Activated CD4-positive, alpha-beta memory T cell treated with anti-CD3 and anti-CD28 coated beads for 36 hours (primary cell): ENCODE measurements at regions not wholly inside any gene's neighbourhood (a gene's known extent, or its start where the extent isn't known, plus 50 kb on each side); places are given as distances from the start of the nearest gene placed in this dataset.
"Not testable (repeated sequence)": the region's sequence is repeated elsewhere in the genome, so short reads cannot be mapped to it uniquely, and the experiment has no call there.

Experiments used
- CTCF ChIA-PET: fragments of 350-600 bp; sonication (Branson Sonifier 250); formaldehyde crosslinking; loops from one replicate; lab custom pipeline; 2021; ENCODE audit warnings: antibody characterized with exemption, inconsistent platforms; lab: Charles Lee
- POLR2A ChIA-PET: fragments of 350-600 bp; sonication (Branson Sonifier 250); formaldehyde crosslinking; loops from one replicate; lab custom pipeline; 2021; ENCODE audit warnings: antibody characterized with exemption; lab: Charles Lee
- DNase-seq: peaks from one replicate; pipeline ENCODE4 v3.0.0-alpha.2; 2020
- H3K27ac Mint-ChIP-seq: one replicate; pipeline ENCODE4 v1.8.0; 2021; ENCODE audit warnings: mixed read lengths
- H3K27me3 Mint-ChIP-seq: one replicate; pipeline ENCODE4 v1.8.0; 2021; ENCODE audit warnings: mixed read lengths
- H3K36me3 Mint-ChIP-seq: one replicate; pipeline ENCODE4 v1.8.0; 2021; ENCODE audit warnings: mixed read lengths
- H3K4me1 Mint-ChIP-seq: one replicate; pipeline ENCODE4 v1.8.0; 2021; ENCODE audit warnings: low read depth, mixed read lengths
- H3K4me3 Mint-ChIP-seq: one replicate; pipeline ENCODE4 v1.8.0; 2021; ENCODE audit warnings: mild to moderate bottlenecking, mixed read lengths
- H3K9me3 Mint-ChIP-seq: one replicate; pipeline ENCODE4 v1.8.0; 2021; ENCODE audit warnings: mixed read lengths
- intact Hi-C: fragments of 100-400 bp; cut with micrococcal nuclease; formaldehyde crosslinking; loops from one replicate; pipeline ENCODE4 v1.15.1; 2023

- DNase-seq = no peak
- POLR2A ChIA-PET = no interaction called here
- Mint-ChIP-seq H3K4me1 (no peaks in the 10 kb centered on the region), H3K27me3 (peaks cover 12% of the 10 kb centered on the region), H3K9me3 (no peaks in the 10 kb centered on the region), H3K27ac (no peak overlapping the region), H3K4me3 (no peak overlapping the region), H3K36me3 (no peaks in the 10 kb centered on the region)
- intact Hi-C loops = loop anchor here (5.0 kb wide), 2 partner anchors 71 to 144 kb away; partner anchors contain the start of gene TMEM132B
- CTCF ChIA-PET = interaction anchor here (0.8 to 1.9 kb wide), 6 partner anchors 9 to 148 kb away, joined by 3 to 9 read pairs (median 5); no protein-coding TSS in a partner anchor
Measured at GRCh38 chr12:125331342-125332052, 266.3 kb downstream of the AACS start.

GRCh38 chr12:125332900-125333299 is 267.7 kb downstream of the AACS start:
- CTCF ChIA-PET = interaction anchor here (1.4 kb wide), 1 partner anchor 70 kb away, joined by 5 read pairs; no protein-coding TSS in a partner anchor
- H3K27me3 Mint-ChIP-seq = peaks cover 13% of the 10 kb centered on the region
- no peaks in the 10 kb centered on the region for H3K9me3 Mint-ChIP-seq
- H3K36me3 Mint-ChIP-seq = no peaks in the 10 kb centered on the region
- no peak overlapping the region for H3K27ac Mint-ChIP-seq
- H3K4me3 Mint-ChIP-seq = no peak overlapping the region
- intact Hi-C loops = loop anchor here (5.0 kb wide), 2 partner anchors 69 to 146 kb away; partner anchors contain the start of gene TMEM132B
- POLR2A ChIA-PET = no interaction called here
- no peak for DNase-seq
- H3K4me1 Mint-ChIP-seq = no peaks in the 10 kb centered on the region

GRCh38 chr12:125336246-125336645 is 271.0 kb downstream of the AACS start:
- CTCF ChIA-PET = interaction anchor here (0.7 kb wide), 1 partner anchor 9 kb away, joined by 3 read pairs; no protein-coding TSS in a partner anchor
- POLR2A ChIA-PET = no interaction called here

GRCh38 chr12:125340791-125341190 is 275.6 kb downstream of the AACS start:
- Mint-ChIP-seq H3K4me1 (no peaks in the 10 kb centered on the region), H3K4me3 (no peak overlapping the region), H3K27ac (no peak overlapping the region), H3K36me3 (no peaks in the 10 kb centered on the region), H3K27me3 (peaks cover 8% of the 10 kb centered on the region), H3K9me3 (no peaks in the 10 kb centered on the region)
- CTCF ChIA-PET = interaction anchor here (0.9 kb wide), 1 partner anchor 9 kb away, joined by 3 read pairs; no protein-coding TSS in a partner anchor
- POLR2A ChIA-PET = no interaction called here
- DNase-seq = no peak
- intact Hi-C loops = no loop called here

More at GRCh38 chr12:125336246-125336645, 271.0 kb downstream of the AACS start:
- H3K4me3 Mint-ChIP-seq = no peak overlapping the region
- no peaks in the 10 kb centered on the region for H3K4me1 Mint-ChIP-seq
- H3K36me3 Mint-ChIP-seq = no peaks in the 10 kb centered on the region
- no peak overlapping the region for H3K27ac Mint-ChIP-seq
- H3K27me3 Mint-ChIP-seq = peaks cover 4% of the 10 kb centered on the region
- intact Hi-C loops = no loop called here
- no peaks in the 10 kb centered on the region for H3K9me3 Mint-ChIP-seq
- DNase-seq = no peak

GRCh38 chr12:125341422-125341821 is 276.2 kb downstream of the AACS start:
- DNase-seq = no peak
- intact Hi-C loops = no loop called here
- Mint-ChIP-seq H3K4me3 (no peak overlapping the region), H3K9me3 (no peaks in the 10 kb centered on the region), H3K27me3 (peaks cover 8% of the 10 kb centered on the region), H3K36me3 (no peaks in the 10 kb centered on the region), H3K27ac (no peak overlapping the region), H3K4me1 (no peaks in the 10 kb centered on the region)
- POLR2A ChIA-PET = no interaction called here
- CTCF ChIA-PET = no interaction called here

GRCh38 chr12:125343649-125344048 is 278.4 kb downstream of the AACS start:
- no peak overlapping the region for H3K4me3 Mint-ChIP-seq
- DNase-seq = no peak
- CTCF ChIA-PET = no interaction called here
- H3K27ac Mint-ChIP-seq = no peak overlapping the region
- H3K9me3 Mint-ChIP-seq = no peaks in the 10 kb centered on the region
- POLR2A ChIA-PET = no interaction called here
- H3K27me3 Mint-ChIP-seq = peaks cover 6% of the 10 kb centered on the region
- intact Hi-C loops = no loop called here
- no peaks in the 10 kb centered on the region for H3K4me1 Mint-ChIP-seq
- H3K36me3 Mint-ChIP-seq = no peaks in the 10 kb centered on the region

- peaks cover 20% of the 10 kb centered on the region for H3K27me3 Mint-ChIP-seq
- intact Hi-C loops = no loop called here
- no peaks in the 10 kb centered on the region for H3K9me3 Mint-ChIP-seq
- ChIA-PET POLR2A (no interaction called here), CTCF (interaction anchor here (1.0 kb wide), 1 partner anchor 26 kb away, joined by 3 read pairs; no protein-coding TSS in a partner anchor)
- H3K4me1 Mint-ChIP-seq = no peaks in the 10 kb centered on the region
- DNase-seq = no peak
- H3K36me3 Mint-ChIP-seq = no peaks in the 10 kb centered on the region
- H3K27ac Mint-ChIP-seq = no peak overlapping the region
- H3K4me3 Mint-ChIP-seq = no peak overlapping the region
Measured at GRCh38 chr12:125346362-125346761, 281.1 kb downstream of the AACS start.

GRCh38 chr12:125351788-125352187 is 286.6 kb downstream of the AACS start:
- intact Hi-C loops = no loop called here
- DNase-seq = no peak
- Mint-ChIP-seq H3K4me1 (no peaks in the 10 kb centered on the region), H3K9me3 (peaks cover 3% of the 10 kb centered on the region), H3K27me3 (peaks cover 14% of the 10 kb centered on the region), H3K36me3 (no peaks in the 10 kb centered on the region), H3K4me3 (no peak overlapping the region), H3K27ac (no peak overlapping the region)
- POLR2A ChIA-PET = no interaction called here
- CTCF ChIA-PET = interaction anchor here (1.5 to 2.1 kb wide), 2 partner anchors 21 to 25 kb away, joined by 3 to 7 read pairs; no protein-coding TSS in a partner anchor

- H3K4me3 Mint-ChIP-seq, H3K36me3 Mint-ChIP-seq, CTCF ChIA-PET, POLR2A ChIA-PET, H3K9me3 Mint-ChIP-seq, DNase-seq, intact Hi-C loops, H3K4me1 Mint-ChIP-seq, H3K27ac Mint-ChIP-seq: not testable (repeated sequence)
- peaks cover 14% of the 10 kb centered on the region for H3K27me3 Mint-ChIP-seq
Measured at GRCh38 chr12:125353002-125353401, 287.8 kb downstream of the AACS start.

GRCh38 chr12:125353871-125354270 is 288.6 kb downstream of the AACS start:
- Mint-ChIP-seq H3K27me3 (peaks cover 12% of the 10 kb centered on the region), H3K9me3 (peaks cover 3% of the 10 kb centered on the region), H3K4me3 (no peak overlapping the region), H3K27ac (no peak overlapping the region), H3K36me3 (no peaks in the 10 kb centered on the region), H3K4me1 (no peaks in the 10 kb centered on the region)
- CTCF ChIA-PET = no interaction called here
- intact Hi-C loops = no loop called here
- POLR2A ChIA-PET = no interaction called here
- no peak for DNase-seq

- Mint-ChIP-seq H3K4me1 (no peaks in the 10 kb centered on the region), H3K9me3 (peaks cover 3% of the 10 kb centered on the region), H3K27me3 (peaks cover 2% of the 10 kb centered on the region), H3K36me3 (no peaks in the 10 kb centered on the region), H3K4me3 (no peak overlapping the region), H3K27ac (no peak overlapping the region)
- ChIA-PET POLR2A (no interaction called here), CTCF (no interaction called here)
- intact Hi-C loops = no loop called here
- DNase-seq = no peak
Measured at GRCh38 chr12:125355614-125356013, 290.4 kb downstream of the AACS start.

GRCh38 chr12:125356111-125356510 is 290.9 kb downstream of the AACS start:
- no peak for DNase-seq
- H3K9me3 Mint-ChIP-seq = peaks cover 3% of the 10 kb centered on the region
- H3K27ac Mint-ChIP-seq = no peak overlapping the region
- no peaks in the 10 kb centered on the region for H3K4me1 Mint-ChIP-seq
- no peak overlapping the region for H3K4me3 Mint-ChIP-seq
- no peaks in the 10 kb centered on the region for H3K27me3 Mint-ChIP-seq
- ChIA-PET POLR2A (no interaction called here), CTCF (no interaction called here)
- H3K36me3 Mint-ChIP-seq = no peaks in the 10 kb centered on the region
- intact Hi-C loops = no loop called here

GRCh38 chr12:125357561-125357960 is 292.3 kb downstream of the AACS start:
- intact Hi-C loops = no loop called here
- no peaks in the 10 kb centered on the region for H3K4me1 Mint-ChIP-seq
- H3K27ac Mint-ChIP-seq = no peak overlapping the region
- peaks cover 1% of the 10 kb centered on the region for H3K27me3 Mint-ChIP-seq
- POLR2A ChIA-PET = no interaction called here
- H3K36me3 Mint-ChIP-seq = no peaks in the 10 kb centered on the region
- H3K9me3 Mint-ChIP-seq = peaks cover 3% of the 10 kb centered on the region
- DNase-seq = no peak
- CTCF ChIA-PET = no interaction called here
- no peak overlapping the region for H3K4me3 Mint-ChIP-seq
